Ishikawa (cell line): ENCODE measurements at regions not wholly inside any gene's neighbourhood (a gene's known extent, or its start where the extent isn't known, plus 50 kb on each side); places are given as distances from the start of the nearest gene placed in this dataset.

Experiments used
- EGR1 ChIP-seq: IDR thresholded peaks from 2 replicates; pipeline ENCODE4 v1.6.1; 2012
- EP300 ChIP-seq: IDR thresholded peaks from 2 replicates; pipeline ENCODE4 v1.6.1; 2012; ENCODE audit warnings: borderline replicate concordance
- FOXM1 ChIP-seq: IDR thresholded peaks from 2 replicates; pipeline ENCODE4 v1.6.1; 2012; ENCODE audit warnings: low read depth, borderline replicate concordance
- RAD21 ChIP-seq: IDR thresholded peaks from 2 replicates; pipeline ENCODE4 v1.6.1; 2012; ENCODE audit warnings: low read depth
- TAF1 ChIP-seq: IDR thresholded peaks from 2 replicates; pipeline ENCODE4 v1.6.1; 2012; ENCODE audit warnings: low read depth, mild to moderate bottlenecking
- TCF12 ChIP-seq: IDR thresholded peaks from 2 replicates; pipeline ENCODE4 v1.6.1; 2012; ENCODE audit warnings: low read depth
- TEAD4 ChIP-seq: IDR thresholded peaks from 2 replicates; pipeline ENCODE4 v1.6.1; 2012
- YY1 ChIP-seq: IDR thresholded peaks from 2 replicates; pipeline ENCODE4 v1.6.1; 2012; ENCODE audit warnings: low read depth
- TF ChIP-seq, protein P1 (sequence below): IDR thresholded peaks from 2 replicates; pipeline ENCODE4 v1.6.1; 2012; ENCODE audit warnings: low read depth, mild to moderate bottlenecking
- TF ChIP-seq, protein P2 (sequence below): IDR thresholded peaks from 2 replicates; pipeline ENCODE4 v1.6.1; 2012
- TF ChIP-seq, protein P3 (sequence below): IDR thresholded peaks from 2 replicates; pipeline ENCODE4 v1.6.1; 2012

DNA sequence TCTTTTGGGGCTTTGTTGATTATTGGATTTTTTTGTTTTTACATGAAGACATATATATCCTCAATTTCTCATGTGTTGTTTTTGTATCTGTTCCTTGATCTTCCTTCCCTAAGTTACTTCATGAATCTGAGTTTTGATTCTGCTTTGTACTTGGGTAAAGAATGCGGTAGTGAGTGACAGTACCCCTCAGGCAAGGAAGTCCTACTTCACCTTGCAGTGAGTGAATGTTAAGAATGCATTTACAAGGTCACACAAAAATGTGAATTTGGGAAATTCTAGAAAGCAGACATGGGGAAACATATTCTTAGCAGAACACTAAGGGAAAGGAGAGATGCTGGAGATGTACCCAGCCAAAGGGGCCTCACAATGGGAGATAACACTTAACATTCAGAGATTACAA is 373.1 kb upstream of the LCORL start:
- TF ChIP-seq FOXM1 (no peak), YY1 (no peak), TCF12 (no peak), EGR1 (no peak), RAD21 (no peak), EP300 (no peak), TAF1 (no peak), TEAD4 (no peak)
- TF ChIP-seq, protein P1, sequence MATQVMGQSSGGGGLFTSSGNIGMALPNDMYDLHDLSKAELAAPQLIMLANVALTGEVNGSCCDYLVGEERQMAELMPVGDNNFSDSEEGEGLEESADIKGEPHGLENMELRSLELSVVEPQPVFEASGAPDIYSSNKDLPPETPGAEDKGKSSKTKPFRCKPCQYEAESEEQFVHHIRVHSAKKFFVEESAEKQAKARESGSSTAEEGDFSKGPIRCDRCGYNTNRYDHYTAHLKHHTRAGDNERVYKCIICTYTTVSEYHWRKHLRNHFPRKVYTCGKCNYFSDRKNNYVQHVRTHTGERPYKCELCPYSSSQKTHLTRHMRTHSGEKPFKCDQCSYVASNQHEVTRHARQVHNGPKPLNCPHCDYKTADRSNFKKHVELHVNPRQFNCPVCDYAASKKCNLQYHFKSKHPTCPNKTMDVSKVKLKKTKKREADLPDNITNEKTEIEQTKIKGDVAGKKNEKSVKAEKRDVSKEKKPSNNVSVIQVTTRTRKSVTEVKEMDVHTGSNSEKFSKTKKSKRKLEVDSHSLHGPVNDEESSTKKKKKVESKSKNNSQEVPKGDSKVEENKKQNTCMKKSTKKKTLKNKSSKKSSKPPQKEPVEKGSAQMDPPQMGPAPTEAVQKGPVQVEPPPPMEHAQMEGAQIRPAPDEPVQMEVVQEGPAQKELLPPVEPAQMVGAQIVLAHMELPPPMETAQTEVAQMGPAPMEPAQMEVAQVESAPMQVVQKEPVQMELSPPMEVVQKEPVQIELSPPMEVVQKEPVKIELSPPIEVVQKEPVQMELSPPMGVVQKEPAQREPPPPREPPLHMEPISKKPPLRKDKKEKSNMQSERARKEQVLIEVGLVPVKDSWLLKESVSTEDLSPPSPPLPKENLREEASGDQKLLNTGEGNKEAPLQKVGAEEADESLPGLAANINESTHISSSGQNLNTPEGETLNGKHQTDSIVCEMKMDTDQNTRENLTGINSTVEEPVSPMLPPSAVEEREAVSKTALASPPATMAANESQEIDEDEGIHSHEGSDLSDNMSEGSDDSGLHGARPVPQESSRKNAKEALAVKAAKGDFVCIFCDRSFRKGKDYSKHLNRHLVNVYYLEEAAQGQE: no peak
- TF ChIP-seq, protein P2, sequence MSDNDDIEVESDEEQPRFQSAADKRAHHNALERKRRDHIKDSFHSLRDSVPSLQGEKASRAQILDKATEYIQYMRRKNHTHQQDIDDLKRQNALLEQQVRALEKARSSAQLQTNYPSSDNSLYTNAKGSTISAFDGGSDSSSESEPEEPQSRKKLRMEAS: no peak
- TF ChIP-seq, protein P3, sequence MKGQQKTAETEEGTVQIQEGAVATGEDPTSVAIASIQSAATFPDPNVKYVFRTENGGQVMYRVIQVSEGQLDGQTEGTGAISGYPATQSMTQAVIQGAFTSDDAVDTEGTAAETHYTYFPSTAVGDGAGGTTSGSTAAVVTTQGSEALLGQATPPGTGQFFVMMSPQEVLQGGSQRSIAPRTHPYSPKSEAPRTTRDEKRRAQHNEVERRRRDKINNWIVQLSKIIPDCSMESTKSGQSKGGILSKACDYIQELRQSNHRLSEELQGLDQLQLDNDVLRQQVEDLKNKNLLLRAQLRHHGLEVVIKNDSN: no peak
